ENCODE measurements at regions not wholly inside any gene's neighbourhood (a gene's known extent, or its start where the extent isn't known, plus 50 kb on each side); places are given as distances from the start of the nearest gene placed in this dataset.
"Not testable (repeated sequence)": the region's sequence is repeated elsewhere in the genome, so short reads cannot be mapped to it uniquely, and the experiment has no call there.

DNA sequence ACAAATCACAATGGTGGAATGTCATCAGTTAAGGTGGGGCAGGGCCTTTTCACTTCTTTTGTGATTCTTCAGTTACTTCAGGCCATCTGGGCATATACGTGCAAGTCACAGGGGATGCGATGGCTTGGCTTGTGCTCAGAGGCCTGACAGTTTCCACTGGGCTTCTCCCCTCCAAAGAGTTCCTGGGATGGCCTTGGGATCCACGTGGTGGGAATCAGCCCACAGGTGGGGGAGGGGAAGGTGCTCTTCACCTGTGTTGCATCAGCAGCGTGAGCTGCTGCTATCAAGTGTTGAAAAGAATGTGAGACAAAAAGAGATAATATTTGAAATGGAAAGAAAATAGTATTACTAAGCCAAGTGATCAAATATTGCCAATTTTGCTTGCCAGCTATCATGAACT, 116.2 kb upstream of the F3 start:
- Histone ChIP-seq H4K91ac (ENCODE audit: insufficient read depth, low read depth, low read length) (peak overlapping the region; percentile 63), H3K18ac (ENCODE audit: low read depth, low read length) (peak overlapping the region; percentile 73; the same call in 1 of the 2 replicates), H4K8ac (ENCODE audit: low read depth in 2 of 2, low read length in 2 of 2) (peak overlapping the region; percentile 18 to 86), H3K4me1 (ENCODE audit: control insufficient read depth, insufficient read depth, low read length) (peaks cover 22% of the 10 kb centered on the region), H3K14ac (replicated peaks; ENCODE audit: low read depth, low read length) (peak overlapping the region; percentile 53), H2BK5ac (ENCODE audit: low read depth, low read length, poor library complexity, severe bottlenecking) (peak overlapping the region; percentile 94), H3K4ac (ENCODE audit: low read depth, low read length) (peak overlapping the region; percentile 80), H3K9me1 (ENCODE audit: insufficient read depth, low read length) (peaks cover 21% of the 10 kb centered on the region), H2BK20ac (ENCODE audit: low read depth, low read length) (peak overlapping the region; percentile 81), H2BK120ac (ENCODE audit: low read depth, low read length) (peak overlapping the region; percentile 96), H4K5ac (ENCODE audit: low read depth, low read length) (peak overlapping the region; percentile 76; the same call in 1 of the 2 replicates), H3K23ac (ENCODE audit: low read depth, low read length) (peak overlapping the region; percentile 66), H3K27ac (ENCODE audit: insufficient read depth, low read length) (peak overlapping the region; percentile 60), H2AK5ac (ENCODE audit: low read depth, low read length) (peak overlapping the region; percentile 93), H2AFZ (replicated peaks; ENCODE audit: low read length, poor library complexity) (peak overlapping the region; percentile 53), H2BK15ac (ENCODE audit: low read depth, low read length) (peak overlapping the region; percentile 95)
- WGBS, 2 experiments (ENCODE audit: extremely low coverage in 2 of 2, insufficient read length in 1 of 2) = no CpG with 5 or more reads among the region's 4 CpGs
- ATAC-seq (ENCODE audit: low read depth); BruUV-seq (replicated peaks); H3K27me3 ChIP-seq (ENCODE audit: control insufficient read depth, insufficient read depth, low read length); in situ Hi-C loops (cut with MboI; ENCODE audit: low sequenced_read_pairs); H3K4me3 ChIP-seq (ENCODE audit: insufficient read depth, low read depth, low read length); intact Hi-C loops (cut with micrococcal nuclease); CTCF ChIA-PET; H4K20me1 ChIP-seq (ENCODE audit: insufficient read depth, low read length); dilution Hi-C loops (cut with HindIII; ENCODE audit: low sequenced_read_pairs, unreplicated experiment); POLR2A ChIA-PET (ENCODE audit: unreplicated experiment); DNase-seq; H3K36me3 ChIP-seq (ENCODE audit: control insufficient read depth, insufficient read depth, low read length); H2AK9ac ChIP-seq (replicated peaks; ENCODE audit: low read depth, low read length, poor library complexity); H3K9me3 ChIP-seq (ENCODE audit: control insufficient read depth, insufficient read depth, low read length); H3K4me2 ChIP-seq (ENCODE audit: low read depth, low read length); H3K9ac ChIP-seq (ENCODE audit: low read depth, low read length); H3K79me1 ChIP-seq (ENCODE audit: low read depth in 1 of 2, low read length in 2 of 2); H3K56ac ChIP-seq (ENCODE audit: extremely low read depth, insufficient read depth, low read length): not testable (repeated sequence)
